UCSD-AML1 (cell line): ENCODE measurements at regions not wholly inside any gene's neighbourhood (a gene's known extent, or its start where the extent isn't known, plus 50 kb on each side); places are given as distances from the start of the nearest gene placed in this dataset.
"Not testable (repeated sequence)": the region's sequence is repeated elsewhere in the genome, so short reads cannot be mapped to it uniquely, and the experiment has no call there.

Experiments used
- DNase-seq: peaks from one replicate; lab custom pipeline; 2025; ENCODE audit not compliant: unreplicated experiment; lab: John Stamatoyannopoulos, UW

GRCh38 chr10:64007157-64007556, 486.0 kb downstream of the REEP3 start:
- no peak for DNase-seq

GRCh38 chr10:64010711-64011110, 489.5 kb downstream of the REEP3 start:
- DNase-seq: no peak

GRCh38 chr10:64011912-64012714, 490.9 kb downstream of the REEP3 start:
- DNase-seq: no peak

- no peak for DNase-seq
Observed at GRCh38 chr10:64014281-64014680, 493.1 kb downstream of the REEP3 start.

GRCh38 chr10:64023926-64024470, 502.8 kb downstream of the REEP3 start:
- DNase-seq: no peak

- DNase-seq: no peak
Observed at GRCh38 chr10:64033711-64034110, 512.5 kb downstream of the REEP3 start.

- DNase-seq: no peak
Observed at GRCh38 chr10:64036321-64036930, 515.2 kb downstream of the REEP3 start.

GRCh38 chr10:64037071-64037661, 516.0 kb downstream of the REEP3 start:
- no peak for DNase-seq

- DNase-seq: no peak
Observed at GRCh38 chr10:64038107-64038506, 516.9 kb downstream of the REEP3 start.

GRCh38 chr10:64039198-64039597, 518.0 kb downstream of the REEP3 start:
- DNase-seq: no peak

GRCh38 chr10:64040781-64041180, 519.6 kb downstream of the REEP3 start:
- no peak for DNase-seq

- peak; percentile 67 for DNase-seq
Observed at GRCh38 chr10:64041185-64041988, 520.2 kb downstream of the REEP3 start.

- no peak for DNase-seq
Observed at GRCh38 chr10:64041989-64042490, 520.8 kb downstream of the REEP3 start.

GRCh38 chr10:64044098-64044497, 522.9 kb downstream of the REEP3 start:
- no peak for DNase-seq

GRCh38 chr10:64044957-64045632, 523.9 kb downstream of the REEP3 start:
- not testable (repeated sequence) for DNase-seq

- DNase-seq: no peak
Observed at GRCh38 chr10:64054392-64054791, 533.2 kb downstream of the REEP3 start.

- DNase-seq: no peak
Observed at GRCh38 chr10:64059884-64060283, 538.7 kb downstream of the REEP3 start.

GRCh38 chr10:64060389-64060788, 539.2 kb downstream of the REEP3 start:
- DNase-seq: no peak

GRCh38 chr10:64062793-64063192, 541.6 kb downstream of the REEP3 start:
- DNase-seq: no peak

- DNase-seq: no peak
Observed at GRCh38 chr10:64067009-64067606, 545.9 kb downstream of the REEP3 start.
